Activated CD4-positive, alpha-beta T cell treated with anti-CD3 and anti-CD28 coated beads, Interleukin-2, amount 10 ng/mL, durations not matched to agents 7 days and 5 days (primary cell): ENCODE measurements at regions not wholly inside any gene's neighbourhood (a gene's known extent, or its start where the extent isn't known, plus 50 kb on each side); places are given as distances from the start of the nearest gene placed in this dataset.
"Not testable (repeated sequence)": the region's sequence is repeated elsewhere in the genome, so short reads cannot be mapped to it uniquely, and the experiment has no call there.

Source experiments
- CTCF ChIA-PET: fragments of 350-600 bp; sonication (Branson Sonifier 250); formaldehyde crosslinking; loops from one replicate; lab custom pipeline; 2021; ENCODE audit warnings: antibody characterized with exemption; lab: Charles Lee
- POLR2A ChIA-PET: fragments of 350-600 bp; sonication (Branson Sonifier 250); formaldehyde crosslinking; loops from one replicate; lab custom pipeline; 2021; ENCODE audit warnings: antibody characterized with exemption; lab: Charles Lee
- DNase-seq: peaks from one replicate; pipeline ENCODE4 v3.0.0-alpha.2; 2020
- H3K27ac Mint-ChIP-seq: one replicate; pipeline ENCODE4 v1.8.0; 2021; ENCODE audit warnings: mild to moderate bottlenecking, moderate library complexity, mixed read lengths
- H3K27me3 Mint-ChIP-seq: one replicate; pipeline ENCODE4 v1.8.0; 2021; ENCODE audit warnings: mixed read lengths
- H3K36me3 Mint-ChIP-seq: one replicate; pipeline ENCODE4 v1.8.0; 2021; ENCODE audit warnings: low read depth, mixed read lengths
- H3K4me1 Mint-ChIP-seq: one replicate; pipeline ENCODE4 v1.8.0; 2021; ENCODE audit warnings: mixed read lengths
- H3K4me3 Mint-ChIP-seq: one replicate; pipeline ENCODE4 v1.8.0; 2021; ENCODE audit warnings: mild to moderate bottlenecking, moderate library complexity, mixed read lengths
- H3K9me3 Mint-ChIP-seq: one replicate; pipeline ENCODE4 v1.8.0; 2021; ENCODE audit warnings: mixed read lengths

GRCh38 chr5:162911873-162912272 lies 525.5 kb upstream of the CCNG1 start:
- Mint-ChIP-seq H3K4me1 (no peaks in the 10 kb centered on the region), H3K27me3 (no peaks in the 10 kb centered on the region), H3K9me3 (peaks cover 4% of the 10 kb centered on the region), H3K36me3 (no peaks in the 10 kb centered on the region), H3K4me3 (no peak overlapping the region), H3K27ac (no peak overlapping the region)
- CTCF ChIA-PET = no interaction called here
- POLR2A ChIA-PET = no interaction called here
- no peak for DNase-seq

- Mint-ChIP-seq H3K27me3 (no peaks in the 10 kb centered on the region), H3K9me3 (peaks cover 8% of the 10 kb centered on the region), H3K36me3 (no peaks in the 10 kb centered on the region), H3K27ac (no peak overlapping the region), H3K4me1 (no peaks in the 10 kb centered on the region), H3K4me3 (no peak overlapping the region)
- CTCF ChIA-PET = no interaction called here
- POLR2A ChIA-PET = no interaction called here
- DNase-seq = no peak
Measured at GRCh38 chr5:162916368-162916767, 521.0 kb upstream of the CCNG1 start.

- no peak overlapping the region for H3K27ac Mint-ChIP-seq
- H3K9me3 Mint-ChIP-seq = peaks cover 12% of the 10 kb centered on the region
- no peak for DNase-seq
- no peak overlapping the region for H3K4me3 Mint-ChIP-seq
- ChIA-PET CTCF (no interaction called here), POLR2A (no interaction called here)
- H3K36me3 Mint-ChIP-seq = no peaks in the 10 kb centered on the region
- H3K4me1 Mint-ChIP-seq = no peaks in the 10 kb centered on the region
- H3K27me3 Mint-ChIP-seq = no peaks in the 10 kb centered on the region
Measured at GRCh38 chr5:162929104-162929503, 508.3 kb upstream of the CCNG1 start.

- Mint-ChIP-seq H3K27ac (no peak overlapping the region), H3K27me3 (no peaks in the 10 kb centered on the region), H3K4me1 (no peaks in the 10 kb centered on the region), H3K36me3 (no peaks in the 10 kb centered on the region), H3K9me3 (peaks cover 28% of the 10 kb centered on the region), H3K4me3 (no peak overlapping the region)
- no peak for DNase-seq
- POLR2A ChIA-PET = no interaction called here
- CTCF ChIA-PET = no interaction called here
Measured at GRCh38 chr5:162931501-162931900, 505.9 kb upstream of the CCNG1 start.

- Mint-ChIP-seq H3K27me3 (no peaks in the 10 kb centered on the region), H3K36me3 (no peaks in the 10 kb centered on the region), H3K4me1 (no peaks in the 10 kb centered on the region), H3K27ac (no peak overlapping the region), H3K4me3 (no peak overlapping the region), H3K9me3 (peaks cover 10% of the 10 kb centered on the region)
- POLR2A ChIA-PET = no interaction called here
- DNase-seq = no peak
- CTCF ChIA-PET = no interaction called here
Measured at GRCh38 chr5:162939991-162940390, 497.4 kb upstream of the CCNG1 start.

- Mint-ChIP-seq H3K36me3 (no peaks in the 10 kb centered on the region), H3K27me3 (no peaks in the 10 kb centered on the region), H3K9me3 (peaks cover 5% of the 10 kb centered on the region), H3K4me3 (no peak overlapping the region), H3K4me1 (no peaks in the 10 kb centered on the region), H3K27ac (no peak overlapping the region)
- ChIA-PET POLR2A (no interaction called here), CTCF (no interaction called here)
- no peak for DNase-seq
Measured at GRCh38 chr5:162948677-162949076, 488.7 kb upstream of the CCNG1 start.

GRCh38 chr5:162956570-162956969 lies 480.8 kb upstream of the CCNG1 start:
- ChIA-PET CTCF (no interaction called here), POLR2A (no interaction called here)
- no peaks in the 10 kb centered on the region for H3K27me3 Mint-ChIP-seq
- no peak for DNase-seq
- no peaks in the 10 kb centered on the region for H3K36me3 Mint-ChIP-seq
- no peaks in the 10 kb centered on the region for H3K4me1 Mint-ChIP-seq
- no peaks in the 10 kb centered on the region for H3K9me3 Mint-ChIP-seq
- H3K27ac Mint-ChIP-seq = no peak overlapping the region
- H3K4me3 Mint-ChIP-seq = no peak overlapping the region

GRCh38 chr5:162964144-162964543 lies 473.3 kb upstream of the CCNG1 start:
- DNase-seq, H3K4me1 Mint-ChIP-seq, H3K4me3 Mint-ChIP-seq, H3K9me3 Mint-ChIP-seq, H3K36me3 Mint-ChIP-seq, H3K27me3 Mint-ChIP-seq, H3K27ac Mint-ChIP-seq, CTCF ChIA-PET, POLR2A ChIA-PET: not testable (repeated sequence)

- POLR2A ChIA-PET = no interaction called here
- CTCF ChIA-PET = no interaction called here
- H3K4me3 Mint-ChIP-seq = no peak overlapping the region
Measured at GRCh38 chr5:162990063-162990462, 447.3 kb upstream of the CCNG1 start.

GRCh38 chr5:162990856-162991497 lies 446.4 kb upstream of the CCNG1 start:
- Mint-ChIP-seq H3K4me1 (no peaks in the 10 kb centered on the region), H3K9me3 (peaks cover 4% of the 10 kb centered on the region), H3K36me3 (no peaks in the 10 kb centered on the region), H3K4me3 (no peak overlapping the region), H3K27me3 (no peaks in the 10 kb centered on the region), H3K27ac (no peak overlapping the region)
- CTCF ChIA-PET = no interaction called here
- POLR2A ChIA-PET = no interaction called here
- DNase-seq = no peak

More at GRCh38 chr5:162990063-162990462, 447.3 kb upstream of the CCNG1 start:
- Mint-ChIP-seq H3K27ac (no peak overlapping the region), H3K9me3 (peaks cover 4% of the 10 kb centered on the region), H3K4me1 (no peaks in the 10 kb centered on the region), H3K27me3 (no peaks in the 10 kb centered on the region), H3K36me3 (no peaks in the 10 kb centered on the region)
- DNase-seq = no peak

- no peak for DNase-seq
- ChIA-PET CTCF (no interaction called here), POLR2A (no interaction called here)
- Mint-ChIP-seq H3K36me3 (no peaks in the 10 kb centered on the region), H3K27me3 (no peaks in the 10 kb centered on the region), H3K27ac (no peak overlapping the region), H3K9me3 (peaks cover 4% of the 10 kb centered on the region), H3K4me3 (no peak overlapping the region), H3K4me1 (no peaks in the 10 kb centered on the region)
Measured at GRCh38 chr5:162995568-162995967, 441.8 kb upstream of the CCNG1 start.

- no peak overlapping the region for H3K4me3 Mint-ChIP-seq
- H3K36me3 Mint-ChIP-seq = no peaks in the 10 kb centered on the region
- H3K9me3 Mint-ChIP-seq = peaks cover 4% of the 10 kb centered on the region
- H3K27me3 Mint-ChIP-seq = no peaks in the 10 kb centered on the region
- H3K27ac Mint-ChIP-seq = no peak overlapping the region
- CTCF ChIA-PET = no interaction called here
- POLR2A ChIA-PET = no interaction called here
- no peaks in the 10 kb centered on the region for H3K4me1 Mint-ChIP-seq
- no peak for DNase-seq
Measured at GRCh38 chr5:162996053-162996452, 441.3 kb upstream of the CCNG1 start.

GRCh38 chr5:163005949-163006348 lies 431.4 kb upstream of the CCNG1 start:
- CTCF ChIA-PET = no interaction called here
- H3K36me3 Mint-ChIP-seq = no peaks in the 10 kb centered on the region
- H3K27ac Mint-ChIP-seq = no peak overlapping the region
- H3K27me3 Mint-ChIP-seq = no peaks in the 10 kb centered on the region
- H3K9me3 Mint-ChIP-seq = peaks cover 12% of the 10 kb centered on the region
- DNase-seq = no peak
- no peaks in the 10 kb centered on the region for H3K4me1 Mint-ChIP-seq
- H3K4me3 Mint-ChIP-seq = no peak overlapping the region
- POLR2A ChIA-PET = no interaction called here

GRCh38 chr5:163022582-163023128 lies 414.7 kb upstream of the CCNG1 start:
- DNase-seq = no peak
- Mint-ChIP-seq H3K9me3 (peaks cover 4% of the 10 kb centered on the region), H3K27ac (no peak overlapping the region), H3K4me3 (no peak overlapping the region), H3K27me3 (no peaks in the 10 kb centered on the region), H3K4me1 (no peaks in the 10 kb centered on the region), H3K36me3 (no peaks in the 10 kb centered on the region)
- ChIA-PET POLR2A (no interaction called here), CTCF (no interaction called here)
